B cell (primary cell): ENCODE measurements at regions not wholly inside any gene's neighbourhood (a gene's known extent, or its start where the extent isn't known, plus 50 kb on each side); places are given as distances from the start of the nearest gene placed in this dataset.

ENCODE experiments used
- CTCF ChIP-seq: fragments of 200-600 bp; IDR thresholded peaks from one replicate; pipeline ENCODE4 v1.8.0; 2022; ENCODE audit warnings: antibody characterized with exemption, mild to moderate bottlenecking
- EZH2 ChIP-seq: IDR thresholded peaks from 2 replicates; pipeline ENCODE4 v1.6.1; 2012; ENCODE audit warnings: borderline replicate concordance, low read depth, mild to moderate bottlenecking, moderate library complexity, low read length; ENCODE audit not compliant: insufficient read depth, poor library complexity, severe bottlenecking

GRCh38 chr15:69766156-69766555, 313.5 kb downstream of the RPLP1 start:
- no peak for TF ChIP-seq CTCF
- no peak for TF ChIP-seq EZH2
